Type B pancreatic cell (in vitro differentiated cells): ENCODE measurements at regions not wholly inside any gene's neighbourhood (a gene's known extent, or its start where the extent isn't known, plus 50 kb on each side); places are given as distances from the start of the nearest gene placed in this dataset.

Experiments used
- DNase-seq: peaks from one replicate; pipeline ENCODE4 v3.0.0; 2021; ENCODE audit warnings: mixed read lengths; ENCODE audit not compliant: unreplicated experiment; ENCODE audit errors: extremely low spot score
- H3K27ac Mint-ChIP-seq: 2 replicates; pipeline ENCODE4 v1.8.0; 2021; ENCODE audit warnings: mild to moderate bottlenecking, mixed read lengths
- H3K27me3 Mint-ChIP-seq: 2 replicates; pipeline ENCODE4 v1.8.0; 2021; ENCODE audit warnings: mixed read lengths
- H3K36me3 Mint-ChIP-seq: 2 replicates; pipeline ENCODE4 v1.8.0; 2021; ENCODE audit warnings: mixed read lengths
- H3K4me1 Mint-ChIP-seq: one replicate; pipeline ENCODE4 v1.8.0; 2021; ENCODE audit warnings: mixed read lengths; ENCODE audit not compliant: unreplicated experiment
- H3K4me3 Mint-ChIP-seq: 2 replicates; pipeline ENCODE4 v1.8.0; 2021; ENCODE audit warnings: mild to moderate bottlenecking, mixed read lengths
- H3K9me3 Mint-ChIP-seq: 2 replicates; pipeline ENCODE4 v1.8.0; 2021; ENCODE audit warnings: mixed read lengths
- CTCF ChIP-seq: fragments of 200-600 bp; sonication (generic); conservative IDR thresholded peaks from 2 replicates; pipeline ENCODE4 v1.5.0; 2021; ENCODE audit warnings: antibody characterized with exemption, mild to moderate bottlenecking

DNA sequence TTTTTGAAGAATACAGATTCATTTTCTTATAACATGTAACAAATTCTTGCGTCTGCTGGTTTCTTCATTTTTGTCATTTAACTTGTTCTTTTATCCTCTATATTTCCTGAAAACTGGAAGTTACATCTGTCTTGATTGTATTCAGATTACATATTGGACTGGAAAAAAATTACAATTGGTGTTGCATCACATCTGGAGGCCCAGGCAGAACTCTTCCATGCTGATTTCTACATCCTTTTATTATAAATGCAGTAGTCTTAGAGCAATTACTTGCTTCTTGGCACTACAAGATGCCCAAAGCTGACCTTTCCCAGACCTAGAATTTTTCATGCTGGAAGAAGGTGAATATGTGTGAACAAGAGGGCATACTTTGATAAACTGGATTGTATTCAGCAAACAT, 460.9 kb upstream of the CNTNAP2 start:
- H3K27me3 Mint-ChIP-seq, result no peaks in the 10 kb centered on the region
- DNase-seq, result no peak
- TF ChIP-seq CTCF, result no peak
- H3K4me1 Mint-ChIP-seq, result no peaks in the 10 kb centered on the region
- no peaks in the 10 kb centered on the region for H3K9me3 Mint-ChIP-seq
- no peaks in the 10 kb centered on the region for H3K36me3 Mint-ChIP-seq
- H3K4me3 Mint-ChIP-seq, result no peak overlapping the region
- H3K27ac Mint-ChIP-seq, result no peak overlapping the region

GRCh38 chr7:145645135-145645515, 471.5 kb upstream of the CNTNAP2 start:
- Mint-ChIP-seq H3K4me1 (no peaks in the 10 kb centered on the region), H3K9me3 (no peaks in the 10 kb centered on the region), H3K27me3 (no peaks in the 10 kb centered on the region), H3K4me3 (no peak overlapping the region), H3K27ac (no peak overlapping the region), H3K36me3 (no peaks in the 10 kb centered on the region)
- no peak for DNase-seq
- TF ChIP-seq CTCF, result no peak

- no peak for DNase-seq
- no peaks in the 10 kb centered on the region for H3K9me3 Mint-ChIP-seq
- no peaks in the 10 kb centered on the region for H3K27me3 Mint-ChIP-seq
- no peaks in the 10 kb centered on the region for H3K36me3 Mint-ChIP-seq
- H3K4me1 Mint-ChIP-seq, result no peaks in the 10 kb centered on the region
- no peak overlapping the region for H3K4me3 Mint-ChIP-seq
- no peak for TF ChIP-seq CTCF
- H3K27ac Mint-ChIP-seq, result no peak overlapping the region
Measured at GRCh38 chr7:145644426-145645134, 472.0 kb upstream of the CNTNAP2 start.

DNA sequence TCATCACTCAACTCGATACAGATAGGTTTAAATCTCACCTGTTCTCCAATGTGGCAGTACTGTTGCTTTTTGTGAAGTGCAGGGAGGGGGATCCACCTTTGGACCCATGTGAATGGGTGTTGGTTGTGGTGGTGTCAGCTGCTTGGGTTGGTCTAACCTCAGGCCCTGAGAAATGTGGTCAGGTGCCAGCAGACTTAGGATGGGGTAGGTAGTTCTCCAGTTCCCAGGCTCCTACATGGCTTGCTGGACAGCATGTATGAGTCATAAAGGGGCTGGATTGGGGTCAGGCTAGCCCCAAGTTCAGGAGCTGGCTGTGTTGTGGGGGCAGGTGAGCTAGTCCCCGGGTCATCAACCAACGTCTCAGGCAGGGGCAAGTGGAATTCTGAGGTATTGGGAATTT, 472.6 kb upstream of the CNTNAP2 start:
- Mint-ChIP-seq H3K9me3 (no peaks in the 10 kb centered on the region), H3K4me1 (no peaks in the 10 kb centered on the region), H3K27ac (no peak overlapping the region), H3K4me3 (no peak overlapping the region), H3K27me3 (no peaks in the 10 kb centered on the region), H3K36me3 (no peaks in the 10 kb centered on the region)
- DNase-seq, result no peak
- TF ChIP-seq CTCF, result no peak

DNA sequence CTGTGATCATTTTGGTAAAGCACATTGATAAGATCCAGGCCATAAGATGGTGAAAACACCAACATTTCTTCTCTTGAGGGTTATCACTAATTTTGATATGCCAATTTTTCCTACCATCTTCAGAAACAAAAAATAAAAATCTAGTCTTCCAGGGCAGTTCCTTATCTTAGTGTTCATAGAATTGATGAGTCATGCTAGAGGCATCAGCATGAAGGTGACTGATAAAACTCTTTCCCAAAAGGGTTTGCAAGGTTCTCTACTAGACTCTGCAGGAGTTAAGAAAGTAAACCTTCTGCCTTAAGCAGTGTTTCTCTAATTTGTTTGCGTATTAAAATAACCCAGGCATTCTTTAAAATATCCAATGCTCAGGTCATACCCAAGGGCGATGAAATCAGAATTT, 483.1 kb upstream of the CNTNAP2 start:
- TF ChIP-seq CTCF, result no peak
- Mint-ChIP-seq H3K27me3 (no peaks in the 10 kb centered on the region), H3K4me1 (no peaks in the 10 kb centered on the region), H3K4me3 (no peak overlapping the region), H3K27ac (no peak overlapping the region), H3K9me3 (no peaks in the 10 kb centered on the region), H3K36me3 (no peaks in the 10 kb centered on the region)
- no peak for DNase-seq

- H3K27ac Mint-ChIP-seq, result no peak overlapping the region
- H3K36me3 Mint-ChIP-seq, result no peaks in the 10 kb centered on the region
- no peak for TF ChIP-seq CTCF
- H3K4me1 Mint-ChIP-seq, result no peaks in the 10 kb centered on the region
- no peak for DNase-seq
- H3K27me3 Mint-ChIP-seq, result no peaks in the 10 kb centered on the region
- no peaks in the 10 kb centered on the region for H3K9me3 Mint-ChIP-seq
- H3K4me3 Mint-ChIP-seq, result no peak overlapping the region
Measured at GRCh38 chr7:145624618-145625017, 492.0 kb upstream of the CNTNAP2 start.
